Fibroblast of mammary gland (primary cell): ENCODE measurements at regions not wholly inside any gene's neighbourhood (a gene's known extent, or its start where the extent isn't known, plus 50 kb on each side); places are given as distances from the start of the nearest gene placed in this dataset.
A peak's percentile ranks its signal among the peaks of the same experiment; 100 is the strongest.

Source experiments
- DNase-seq: peaks from one replicate; pipeline ENCODE4 v3.0.0-alpha.2; 2010; ENCODE audit warnings: low read depth
- H3K4me3 ChIP-seq: 2 replicates; pipeline ENCODE4 v1.5.1; 2011; ENCODE audit warnings: low read depth, mild to moderate bottlenecking, low read length, moderate library complexity; ENCODE audit not compliant: control insufficient read depth
- CTCF ChIP-seq: conservative IDR thresholded peaks from 2 replicates; pipeline ENCODE4 v1.5.1; 2011; ENCODE audit warnings: low read depth, low read length, inconsistent platforms; ENCODE audit not compliant: control insufficient read depth, insufficient read depth

- TF ChIP-seq CTCF: no peak
- DNase-seq: no peak
- no peak overlapping the region for H3K4me3 ChIP-seq
Measured at GRCh38 chr10:29389493-29389892, 100.6 kb downstream of the LYZL1 start.

GRCh38 chr10:29389935-29390334 is 101.1 kb downstream of the LYZL1 start:
- H3K4me3 ChIP-seq: no peak overlapping the region
- DNase-seq: peak; percentile 10
- no peak for TF ChIP-seq CTCF

GRCh38 chr10:29392376-29393021 is 103.6 kb downstream of the LYZL1 start:
- peak; percentile 41 for DNase-seq
- peak; percentile 89 for TF ChIP-seq CTCF
- no peak overlapping the region for H3K4me3 ChIP-seq

GRCh38 chr10:29394321-29394932 is 105.6 kb downstream of the LYZL1 start:
- no peak for DNase-seq
- no peak overlapping the region for H3K4me3 ChIP-seq
- TF ChIP-seq CTCF: no peak

GRCh38 chr10:29395409-29395808 is 106.5 kb downstream of the LYZL1 start:
- no peak for TF ChIP-seq CTCF
- no peak overlapping the region for H3K4me3 ChIP-seq
- DNase-seq: no peak

GRCh38 chr10:29397221-29397620 is 108.4 kb downstream of the LYZL1 start:
- no peak for DNase-seq
- no peak overlapping the region for H3K4me3 ChIP-seq
- no peak for TF ChIP-seq CTCF
